OCI-LY1 (cell line): ENCODE measurements at regions not wholly inside any gene's neighbourhood (a gene's known extent, or its start where the extent isn't known, plus 50 kb on each side); places are given as distances from the start of the nearest gene placed in this dataset.

Source experiments
- H2AFZ ChIP-seq: fragments of 200-600 bp; sonication (generic), shearing (Covaris generic); 2 replicates; pipeline ENCODE4 v1.6.0; 2014; ENCODE audit warnings: antibody characterized with exemption, mild to moderate bottlenecking, low read length
- H3F3A ChIP-seq: fragments of 200-600 bp; sonication (generic), shearing (Covaris generic); 2 replicates; pipeline ENCODE4 v1.6.0; 2014; ENCODE audit warnings: mild to moderate bottlenecking, antibody characterized with exemption, low read length, moderate library complexity; ENCODE audit not compliant: insufficient read depth
- H3K27ac ChIP-seq: fragments of 200-600 bp; sonication (generic); 2 replicates; pipeline ENCODE4 v1.5.1; 2014; ENCODE audit warnings: low read length, mixed run types, mild to moderate bottlenecking, low read depth; ENCODE audit not compliant: poor library complexity, severe bottlenecking
- H3K27me3 ChIP-seq: fragments of 200-600 bp; sonication (generic); 2 replicates; pipeline ENCODE4 v1.6.0; 2014; ENCODE audit warnings: antibody characterized with exemption, mild to moderate bottlenecking, low read length, moderate library complexity; ENCODE audit not compliant: insufficient read depth
- H3K36me3 ChIP-seq: fragments of 200-600 bp; sonication (generic); 2 replicates; pipeline ENCODE4 v1.6.1; 2014; ENCODE audit warnings: mild to moderate bottlenecking, antibody characterized with exemption, low read length, moderate library complexity, mixed read lengths; ENCODE audit not compliant: insufficient read depth
- H3K4me1 ChIP-seq: fragments of 200-600 bp; sonication (generic); 2 replicates; pipeline ENCODE4 v1.5.1; 2014; ENCODE audit warnings: mild to moderate bottlenecking, low read length, moderate library complexity; ENCODE audit not compliant: insufficient read depth, severe bottlenecking
- H3K4me2 ChIP-seq: fragments of 200-600 bp; sonication (generic), shearing (Covaris generic); 2 replicates; pipeline ENCODE4 v1.6.1; 2014; ENCODE audit warnings: low read length
- H3K4me3 ChIP-seq: fragments of 200-600 bp; sonication (generic); 2 replicates; pipeline ENCODE4 v1.5.1; 2014; ENCODE audit warnings: low read length, low read depth, mild to moderate bottlenecking, mixed read lengths; ENCODE audit not compliant: poor library complexity, severe bottlenecking
- H3K79me2 ChIP-seq: fragments of 200-600 bp; shearing (Covaris generic); 2 replicates; pipeline ENCODE4 v1.6.1; 2016; ENCODE audit warnings: mixed run types, low read length, mixed read lengths; ENCODE audit not compliant: insufficient read depth
- H3K9ac ChIP-seq: fragments of 200-600 bp; sonication (generic), shearing (Covaris generic); 2 replicates; pipeline ENCODE4 v1.6.1; 2014; ENCODE audit warnings: mild to moderate bottlenecking, low read length, mixed read lengths
- H3K9me2 ChIP-seq: fragments of 200-600 bp; sonication (generic), shearing (Covaris generic); 2 replicates; pipeline ENCODE4 v1.6.1; 2014; ENCODE audit warnings: low read depth, mild to moderate bottlenecking, low read length, mixed read lengths
- H3K9me3 ChIP-seq: fragments of 200-600 bp; shearing (Covaris generic); 2 replicates; pipeline ENCODE4 v1.6.1; 2014; ENCODE audit warnings: low read length, mixed read lengths
- H4K20me1 ChIP-seq: fragments of 200-600 bp; sonication (generic), shearing (Covaris generic); 2 replicates; pipeline ENCODE4 v1.6.0; 2016; ENCODE audit warnings: mild to moderate bottlenecking, low read length; ENCODE audit not compliant: insufficient read depth
- CTCF ChIP-seq: fragments of 200-600 bp; sonication (generic), shearing (Covaris generic); IDR thresholded peaks from 2 replicates; pipeline ENCODE4 v1.5.1; 2017; ENCODE audit warnings: mild to moderate bottlenecking, antibody characterized with exemption, low read length, moderate library complexity, mixed read lengths
- EZH2 ChIP-seq: fragments of 200-600 bp; sonication (generic), shearing (Covaris generic); IDR thresholded peaks from 2 replicates; pipeline ENCODE4 v1.8.0; 2017; ENCODE audit warnings: borderline replicate concordance, mixed run types, mild to moderate bottlenecking, antibody characterized with exemption, low read length, moderate library complexity, mixed read lengths

GRCh38 chr3:194824701-194825111 lies 139.0 kb downstream of the FAM43A start:
- H3K4me3 ChIP-seq = no peak overlapping the region

GRCh38 chr3:194826594-194826993 lies 140.9 kb downstream of the FAM43A start:
- no peaks in the 10 kb centered on the region for H3K79me2 ChIP-seq
- no peaks in the 10 kb centered on the region for H3K4me1 ChIP-seq
- H3K9me3 ChIP-seq = no peaks in the 10 kb centered on the region
- no peak overlapping the region for H3K27ac ChIP-seq
- H3K36me3 ChIP-seq = no peaks in the 10 kb centered on the region
- TF ChIP-seq EZH2 (no peak), CTCF (no peak)
- no peak overlapping the region for H3K4me3 ChIP-seq
- no peak overlapping the region for H3K9ac ChIP-seq
- H3K4me2 ChIP-seq = no peak overlapping the region
- H4K20me1 ChIP-seq = no peaks in the 10 kb centered on the region
- H3K27me3 ChIP-seq = peaks cover 13% of the 10 kb centered on the region; the same call in 1 of the 2 replicates
- no peak overlapping the region for H2AFZ ChIP-seq
- no peaks in the 10 kb centered on the region for H3K9me2 ChIP-seq
- H3F3A ChIP-seq = no peaks in the 10 kb centered on the region

More at GRCh38 chr3:194824701-194825111, 139.0 kb downstream of the FAM43A start:
- H3K27ac ChIP-seq = no peak overlapping the region
- H3K9ac ChIP-seq = no peak overlapping the region
- no peaks in the 10 kb centered on the region for H3K9me2 ChIP-seq
- H3K36me3 ChIP-seq = no peaks in the 10 kb centered on the region
- H2AFZ ChIP-seq = no peak overlapping the region
- H3K27me3 ChIP-seq = 0 out of 2 replicates have a peak, but pooled peaks cover 7% of the 10 kb centered on the region
- H3F3A ChIP-seq = no peaks in the 10 kb centered on the region
- H4K20me1 ChIP-seq = no peaks in the 10 kb centered on the region
- H3K4me2 ChIP-seq = no peak overlapping the region
- H3K9me3 ChIP-seq = no peaks in the 10 kb centered on the region
- H3K79me2 ChIP-seq = no peaks in the 10 kb centered on the region
- no peaks in the 10 kb centered on the region for H3K4me1 ChIP-seq
- TF ChIP-seq EZH2 = no peak
- no peak for TF ChIP-seq CTCF

- H3K4me2 ChIP-seq = no peak overlapping the region
- H3K27ac ChIP-seq = no peak overlapping the region
- no peak overlapping the region for H3K4me3 ChIP-seq
- H3K9me3 ChIP-seq = no peaks in the 10 kb centered on the region
- no peak for TF ChIP-seq CTCF
- TF ChIP-seq EZH2 = no peak
- no peaks in the 10 kb centered on the region for H4K20me1 ChIP-seq
- no peaks in the 10 kb centered on the region for H3K4me1 ChIP-seq
- H3F3A ChIP-seq = no peaks in the 10 kb centered on the region
- H2AFZ ChIP-seq = no peak overlapping the region
- H3K27me3 ChIP-seq = peaks cover 13% of the 10 kb centered on the region; the same call in 1 of the 2 replicates
- no peaks in the 10 kb centered on the region for H3K9me2 ChIP-seq
- no peak overlapping the region for H3K9ac ChIP-seq
- no peaks in the 10 kb centered on the region for H3K36me3 ChIP-seq
- no peaks in the 10 kb centered on the region for H3K79me2 ChIP-seq
These were observed 141.8 kb downstream of the FAM43A start for GRCh38 chr3:194827486-194827885.
